WTC11 (cell line): ENCODE measurements at regions not wholly inside any gene's neighbourhood (a gene's known extent, or its start where the extent isn't known, plus 50 kb on each side); places are given as distances from the start of the nearest gene placed in this dataset.

Source experiments
- ATF2 ChIP-seq: sonication (generic); formaldehyde crosslinking; IDR thresholded peaks from 2 replicates; pipeline ENCODE4 v1.8.1; 2022; ENCODE audit warnings: low read depth, missing genetic modification reagents, borderline replicate concordance
- CTCF ChIP-seq: fragments of 200-600 bp; IDR thresholded peaks from 2 replicates; pipeline ENCODE4 v1.8.0; 2022; ENCODE audit warnings: antibody characterized with exemption
- HMGXB4 ChIP-seq: sonication (generic); formaldehyde crosslinking; IDR thresholded peaks from 2 replicates; pipeline ENCODE4 v1.8.1; 2023; ENCODE audit warnings: mild to moderate bottlenecking, moderate library complexity, missing genetic modification reagents
- ZNF121 ChIP-seq: sonication (generic); formaldehyde crosslinking; IDR thresholded peaks from 2 replicates; pipeline ENCODE4 v1.8.0; 2023; ENCODE audit warnings: missing genetic modification reagents

- TF ChIP-seq CTCF (no peak), ATF2 (CRISPR knock-in tag) (no peak), HMGXB4 (CRISPR knock-in tag) (no peak), ZNF121 (no peak)
Observed at GRCh38 chr4:183823434-183823833, 81.7 kb upstream of the STOX2 start.
